ENCODE measurements at regions not wholly inside any gene's neighbourhood (a gene's known extent, or its start where the extent isn't known, plus 50 kb on each side); places are given as distances from the start of the nearest gene placed in this dataset.

DNA sequence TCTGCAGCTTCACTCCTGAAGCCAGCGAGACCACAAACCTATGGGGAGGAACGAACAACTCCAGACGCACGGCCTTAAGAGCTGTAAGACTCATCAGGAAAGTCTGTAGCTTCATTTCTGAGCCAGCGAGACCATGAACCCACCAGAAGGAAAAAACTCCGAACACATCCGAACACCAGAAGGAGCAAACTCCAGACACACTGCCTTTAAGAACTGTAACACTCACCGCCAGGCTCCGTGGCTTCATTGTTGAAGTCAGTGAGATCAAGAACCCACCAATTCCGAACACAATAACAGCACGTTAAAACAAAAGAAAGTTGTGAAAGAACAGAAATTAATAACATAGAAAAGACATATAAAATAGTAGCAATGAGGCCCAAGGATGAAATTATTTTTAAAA, 300.5 kb upstream of the MDFIC2 start:
- no peak for TF ChIP-seq POLR2AphosphoS5 (IDR thresholded peaks at IDR 0.05)
- TF ChIP-seq, protein P1, sequence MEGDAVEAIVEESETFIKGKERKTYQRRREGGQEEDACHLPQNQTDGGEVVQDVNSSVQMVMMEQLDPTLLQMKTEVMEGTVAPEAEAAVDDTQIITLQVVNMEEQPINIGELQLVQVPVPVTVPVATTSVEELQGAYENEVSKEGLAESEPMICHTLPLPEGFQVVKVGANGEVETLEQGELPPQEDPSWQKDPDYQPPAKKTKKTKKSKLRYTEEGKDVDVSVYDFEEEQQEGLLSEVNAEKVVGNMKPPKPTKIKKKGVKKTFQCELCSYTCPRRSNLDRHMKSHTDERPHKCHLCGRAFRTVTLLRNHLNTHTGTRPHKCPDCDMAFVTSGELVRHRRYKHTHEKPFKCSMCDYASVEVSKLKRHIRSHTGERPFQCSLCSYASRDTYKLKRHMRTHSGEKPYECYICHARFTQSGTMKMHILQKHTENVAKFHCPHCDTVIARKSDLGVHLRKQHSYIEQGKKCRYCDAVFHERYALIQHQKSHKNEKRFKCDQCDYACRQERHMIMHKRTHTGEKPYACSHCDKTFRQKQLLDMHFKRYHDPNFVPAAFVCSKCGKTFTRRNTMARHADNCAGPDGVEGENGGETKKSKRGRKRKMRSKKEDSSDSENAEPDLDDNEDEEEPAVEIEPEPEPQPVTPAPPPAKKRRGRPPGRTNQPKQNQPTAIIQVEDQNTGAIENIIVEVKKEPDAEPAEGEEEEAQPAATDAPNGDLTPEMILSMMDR (IDR thresholded peaks at IDR 0.05): no peak
